ENCODE measurements at regions not wholly inside any gene's neighbourhood (a gene's known extent, or its start where the extent isn't known, plus 50 kb on each side); places are given as distances from the start of the nearest gene placed in this dataset.

DNA sequence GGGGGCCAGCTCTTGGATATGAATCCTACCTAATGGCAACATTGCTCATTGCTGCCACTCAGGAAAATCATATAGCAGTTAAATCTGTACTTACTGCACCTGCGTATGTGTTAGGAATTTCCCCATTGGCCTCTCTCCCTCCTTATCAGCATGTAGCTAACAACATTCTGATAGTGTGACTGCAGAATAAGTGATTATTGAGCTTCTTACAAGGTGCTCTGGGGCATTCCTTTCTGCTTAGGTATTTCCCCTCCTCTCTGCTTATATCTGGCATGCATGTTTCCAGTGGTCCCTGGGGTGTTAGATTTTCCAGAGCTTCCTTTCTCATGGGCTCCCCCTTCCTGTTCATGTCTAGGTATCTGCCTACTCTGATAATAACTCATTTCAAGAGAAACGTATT, 414.1 kb upstream of the SLITRK1 start:
- no peak for DNase-seq (ENCODE audit: low read depth in 4 of 4, low spot score in 2 of 4)

DNA sequence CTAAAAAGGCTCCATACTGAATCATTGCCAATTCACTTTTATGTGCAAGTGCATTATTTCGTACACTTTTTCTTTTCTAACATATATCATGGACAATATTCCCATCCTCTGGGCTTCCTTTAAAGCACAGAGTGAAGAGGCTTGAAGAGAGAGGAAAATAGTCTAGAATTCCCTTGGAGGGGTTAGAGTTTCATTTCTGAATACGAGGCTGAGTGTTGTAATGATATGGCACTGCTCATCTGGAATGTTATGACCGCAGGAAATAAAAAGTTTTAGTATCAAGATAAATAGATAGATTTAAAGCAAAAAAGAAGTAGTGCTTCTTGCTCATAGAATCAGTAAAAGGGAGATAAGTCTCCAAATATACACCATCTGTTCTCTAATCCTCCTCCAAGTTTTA, 412.3 kb upstream of the SLITRK1 start:
- no peak for DNase-seq (ENCODE audit: low read depth in 4 of 4, low spot score in 2 of 4)

DNA sequence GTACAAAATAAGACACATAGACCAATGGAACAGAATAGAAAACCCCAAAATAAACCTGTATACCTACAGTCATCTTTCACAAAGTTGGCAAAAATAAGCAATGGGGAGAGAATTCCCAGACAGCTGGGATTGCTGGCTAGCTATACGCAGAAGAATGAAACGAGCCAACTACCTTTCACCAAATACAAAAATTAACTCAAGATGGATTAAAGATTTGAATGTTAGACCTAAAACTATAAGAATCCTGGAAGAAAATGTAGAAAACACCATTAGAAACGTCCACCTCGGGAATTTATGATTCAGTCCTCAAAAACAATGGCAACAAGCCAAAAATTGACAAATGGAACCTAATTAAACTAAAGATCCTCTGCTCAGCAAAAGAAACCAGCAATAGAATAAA, 408.1 kb upstream of the SLITRK1 start:
- no peak for DNase-seq (ENCODE audit: low read depth in 4 of 4, low spot score in 2 of 4)

DNA sequence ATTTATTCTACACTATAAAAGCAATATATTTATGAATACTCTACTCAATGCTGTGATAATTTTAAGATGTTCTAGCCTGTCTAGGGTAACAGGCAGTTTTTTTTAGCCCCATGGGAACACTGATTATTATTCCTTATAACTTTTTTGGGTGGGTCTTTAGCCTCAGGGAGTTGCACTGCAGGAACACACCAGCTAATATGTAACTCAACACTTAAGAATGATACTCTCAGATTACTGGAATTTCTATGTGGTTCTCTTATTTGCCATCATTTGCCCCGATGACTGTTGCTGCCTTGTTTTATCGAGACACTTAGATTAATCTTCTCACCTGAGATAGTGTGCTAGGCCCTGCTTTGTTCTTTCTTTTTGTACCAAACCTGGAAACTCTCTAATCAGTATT, 396.9 kb upstream of the SLITRK1 start:
- DNase-seq (ENCODE audit: low read depth in 4 of 4, low spot score in 2 of 4), result no peak

- no peak for DNase-seq (ENCODE audit: low read depth in 4 of 4, low spot score in 2 of 4)
Measured at GRCh38 chr13:84272877-84273562, 390.7 kb upstream of the SLITRK1 start.

- no peak for DNase-seq (ENCODE audit: low read depth in 4 of 4, low spot score in 2 of 4)
Measured at GRCh38 chr13:84265257-84265764, 383.0 kb upstream of the SLITRK1 start.

DNA sequence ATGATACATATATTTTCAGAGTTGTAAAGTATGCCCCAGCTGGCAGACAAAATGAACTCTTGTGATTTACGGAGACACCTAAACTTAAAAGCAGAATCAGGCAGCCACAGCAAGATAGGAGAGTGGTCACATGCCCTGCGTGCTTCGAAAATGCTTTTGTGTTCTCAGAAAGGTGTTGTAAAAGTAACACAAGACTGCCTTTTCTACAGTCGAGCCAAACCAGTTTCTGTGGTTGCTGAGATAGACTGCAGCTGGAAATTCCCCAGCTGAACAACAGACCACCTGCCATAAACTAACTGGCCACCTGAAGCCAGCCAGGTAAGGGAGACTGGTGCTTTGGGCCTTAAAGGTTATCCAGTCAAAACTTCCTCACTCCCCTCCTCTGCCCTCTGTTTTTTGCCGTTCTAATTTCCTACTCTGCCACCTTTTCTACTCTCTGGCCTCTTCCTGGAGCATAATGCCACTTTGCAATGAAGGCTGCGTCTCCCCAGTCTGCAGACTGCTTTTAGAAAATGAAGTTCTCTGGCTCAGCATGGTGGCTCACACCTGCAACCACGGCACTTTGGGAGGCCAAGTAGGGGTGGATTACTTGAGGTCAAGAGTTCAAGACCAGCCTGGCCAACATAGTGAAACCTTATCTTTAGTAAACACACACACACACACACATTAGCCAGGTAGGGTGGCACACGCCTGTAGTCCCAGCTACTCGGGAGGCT, 381.2 kb upstream of the SLITRK1 start:
- DNase-seq (ENCODE audit: low read depth in 4 of 4, low spot score in 2 of 4), result no peak

DNA sequence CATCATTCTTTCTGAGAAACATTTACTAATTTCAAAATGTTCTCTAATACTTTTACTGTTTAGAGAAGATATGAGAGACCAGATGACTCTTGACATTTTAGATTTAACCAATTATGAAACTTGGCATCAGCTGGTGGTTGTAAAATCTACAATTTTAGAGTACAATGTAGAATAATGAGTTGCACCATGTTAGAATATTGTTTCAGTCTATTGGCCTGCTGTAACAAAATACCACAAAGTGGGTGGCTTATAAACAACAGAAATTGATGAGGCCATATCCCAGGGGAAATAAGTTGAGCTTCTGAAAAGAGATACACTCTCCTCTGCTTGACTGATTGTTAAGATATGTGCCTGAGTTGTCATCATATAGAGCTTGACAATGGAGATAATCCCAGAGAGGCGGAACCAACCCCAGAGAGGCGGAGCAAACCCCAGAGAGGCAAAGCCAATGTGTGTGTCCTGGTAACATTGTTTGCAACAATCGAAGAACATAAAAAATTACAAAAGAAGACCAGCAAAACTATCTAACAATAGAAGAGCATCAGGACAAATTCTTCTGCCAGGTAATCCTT, 373.0 kb upstream of the SLITRK1 start:
- DNase-seq (ENCODE audit: low read depth in 4 of 4, low spot score in 2 of 4), result no peak

- DNase-seq (ENCODE audit: low read depth in 4 of 4, low spot score in 2 of 4), result no peak
Measured at GRCh38 chr13:84249463-84249862, 367.2 kb upstream of the SLITRK1 start.

DNA sequence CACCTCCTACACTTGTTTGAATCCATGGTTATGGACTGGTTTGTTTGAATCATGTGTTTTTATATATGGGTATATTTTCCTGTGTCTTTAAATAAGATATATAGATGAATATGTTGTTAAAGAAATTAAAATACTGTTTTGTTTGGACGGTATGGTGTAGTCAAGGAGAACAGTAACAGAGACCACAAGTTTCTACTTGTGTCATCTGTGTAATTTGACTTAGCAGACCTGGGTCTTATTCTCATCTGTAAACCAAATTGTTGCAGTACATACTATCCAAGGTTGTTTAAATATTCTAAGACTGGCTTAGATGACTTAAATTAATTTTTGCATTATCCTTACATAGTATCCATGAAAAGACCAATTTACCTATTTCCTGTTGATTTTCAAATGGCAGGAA, 361.1 kb upstream of the SLITRK1 start:
- no peak for DNase-seq (ENCODE audit: low read depth in 4 of 4, low spot score in 2 of 4)

- no peak for DNase-seq (ENCODE audit: low read depth in 4 of 4, low spot score in 2 of 4)
Measured at GRCh38 chr13:84239032-84239431, 356.8 kb upstream of the SLITRK1 start.

DNA sequence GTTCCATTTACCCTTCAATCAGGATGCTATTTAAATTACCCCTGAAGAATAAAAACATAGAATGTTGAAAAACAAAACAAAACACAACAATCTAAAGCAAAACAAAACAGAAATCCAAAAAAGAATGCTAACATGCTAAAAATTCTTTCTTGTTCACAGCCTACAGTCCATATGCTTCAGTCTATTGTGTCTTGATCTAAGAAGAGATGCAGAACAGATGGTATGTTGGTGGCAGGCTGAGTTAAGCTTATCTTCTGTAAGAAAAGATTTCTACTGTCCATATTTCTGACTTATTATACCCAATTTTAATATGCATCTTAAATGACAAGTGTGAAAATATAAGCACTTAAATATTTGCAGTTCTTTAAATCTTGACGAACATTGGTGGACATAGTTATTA, 356.1 kb upstream of the SLITRK1 start:
- no peak for DNase-seq (ENCODE audit: low read depth in 4 of 4, low spot score in 2 of 4)

DNA sequence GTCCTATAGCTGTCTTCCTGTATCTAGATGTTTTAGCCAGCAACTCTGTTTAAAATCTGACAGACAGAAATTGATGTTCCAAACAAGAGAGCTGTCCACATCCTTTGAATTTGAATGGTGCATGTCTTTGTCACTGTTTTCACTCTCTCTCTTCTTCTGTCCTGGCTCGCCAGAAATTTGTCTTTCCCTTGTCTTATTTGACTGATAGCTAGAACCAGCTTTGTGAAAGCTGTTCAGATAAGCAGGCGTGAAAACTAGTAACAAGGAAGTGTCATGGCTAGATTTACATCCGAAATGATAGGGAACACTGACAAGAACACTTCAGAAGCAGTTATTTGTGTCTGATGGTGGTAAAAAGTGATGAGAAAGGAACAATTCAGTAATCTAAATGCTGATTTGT, 354.9 kb upstream of the SLITRK1 start:
- no peak for DNase-seq (ENCODE audit: low read depth in 4 of 4, low spot score in 2 of 4)

DNA sequence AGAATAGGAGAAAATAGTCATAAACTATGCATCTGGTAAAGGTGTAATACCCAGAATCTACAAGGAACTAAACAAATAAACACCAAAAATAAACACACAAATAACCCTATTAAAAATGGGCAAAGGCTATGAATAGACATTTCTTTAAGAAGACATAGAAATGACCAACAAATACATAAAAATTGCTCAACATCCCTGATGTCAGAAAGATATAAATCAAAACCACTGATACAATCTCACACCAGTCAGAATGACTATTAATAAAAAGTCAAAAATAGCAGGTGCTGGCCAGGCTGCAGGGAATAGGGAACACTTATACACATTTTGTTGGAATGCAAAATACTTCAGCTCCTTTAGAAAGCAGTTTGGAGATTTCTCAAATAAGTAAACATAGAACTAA, 352.1 kb upstream of the SLITRK1 start:
- DNase-seq (ENCODE audit: low read depth in 4 of 4, low spot score in 2 of 4), result no peak

DNA sequence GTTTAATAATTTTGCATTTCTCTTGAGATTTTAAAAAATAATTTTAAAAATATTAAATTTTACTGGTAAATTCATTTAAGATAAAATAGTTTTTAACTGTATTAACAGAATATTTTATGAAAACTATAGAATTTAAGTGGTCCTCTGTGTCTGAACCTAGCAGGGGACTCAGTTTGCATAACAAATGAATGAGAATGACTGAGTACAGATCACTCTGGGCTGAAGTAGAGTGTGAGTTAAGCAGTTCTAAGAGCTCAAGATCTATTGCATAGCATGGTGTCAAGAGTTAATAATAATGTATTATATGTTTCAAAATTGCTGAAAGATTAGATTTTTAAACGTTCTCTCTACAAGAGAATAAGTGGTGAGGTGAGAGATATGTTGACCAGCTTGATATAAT, 348.3 kb upstream of the SLITRK1 start:
- DNase-seq (ENCODE audit: low read depth in 4 of 4, low spot score in 2 of 4), result no peak

- no peak for DNase-seq (ENCODE audit: low read depth in 4 of 4, low spot score in 2 of 4)
Measured at GRCh38 chr13:84211048-84211447, 328.8 kb upstream of the SLITRK1 start.

GRCh38 chr13:84208246-84208910, 326.1 kb upstream of the SLITRK1 start:
- DNase-seq (ENCODE audit: low read depth in 4 of 4, low spot score in 2 of 4), result no peak

DNA sequence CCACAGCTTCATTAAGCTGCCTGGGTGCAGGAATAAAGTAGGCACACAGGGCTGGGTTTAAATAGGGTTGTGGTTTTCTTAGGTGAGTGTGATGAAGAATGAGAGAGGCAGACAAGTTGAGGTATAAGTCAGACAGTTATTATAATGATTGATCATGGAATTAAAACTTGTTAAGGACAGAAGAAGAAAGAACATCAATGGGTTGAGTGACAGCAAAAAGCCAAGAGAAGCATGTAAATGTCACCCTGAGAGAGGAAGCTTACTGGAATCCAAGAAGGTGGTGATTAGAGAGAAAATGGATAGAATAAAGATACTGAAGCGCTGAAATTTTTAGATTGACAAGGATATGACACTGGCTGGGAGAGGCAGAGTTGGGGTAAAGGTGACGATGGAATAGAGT, 325.2 kb upstream of the SLITRK1 start:
- DNase-seq (ENCODE audit: low read depth in 4 of 4, low spot score in 2 of 4), result no peak

- no peak for DNase-seq (ENCODE audit: low read depth in 4 of 4, low spot score in 2 of 4)
Measured at GRCh38 chr13:84200971-84201370, 318.7 kb upstream of the SLITRK1 start.

DNA sequence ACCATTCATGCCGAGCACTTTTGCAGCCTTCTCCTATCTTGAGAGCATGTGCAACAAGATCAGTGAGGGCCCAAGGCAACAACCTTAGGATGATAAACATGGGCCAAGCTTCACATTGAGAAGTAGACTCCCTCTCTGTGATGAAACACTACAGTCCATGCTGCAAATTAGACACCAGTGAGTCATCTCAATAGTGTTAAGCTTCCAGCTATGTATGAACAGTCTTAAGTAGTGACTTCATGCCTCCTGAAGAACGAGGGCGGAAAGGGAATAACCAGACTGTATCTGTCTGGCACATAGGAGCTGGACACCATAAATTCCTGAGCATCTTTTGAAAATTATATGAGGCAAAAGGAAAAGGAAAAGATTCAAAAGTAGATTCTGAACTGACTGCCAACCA, 309.9 kb upstream of the SLITRK1 start:
- DNase-seq (ENCODE audit: low read depth in 4 of 4, low spot score in 2 of 4), result no peak

DNA sequence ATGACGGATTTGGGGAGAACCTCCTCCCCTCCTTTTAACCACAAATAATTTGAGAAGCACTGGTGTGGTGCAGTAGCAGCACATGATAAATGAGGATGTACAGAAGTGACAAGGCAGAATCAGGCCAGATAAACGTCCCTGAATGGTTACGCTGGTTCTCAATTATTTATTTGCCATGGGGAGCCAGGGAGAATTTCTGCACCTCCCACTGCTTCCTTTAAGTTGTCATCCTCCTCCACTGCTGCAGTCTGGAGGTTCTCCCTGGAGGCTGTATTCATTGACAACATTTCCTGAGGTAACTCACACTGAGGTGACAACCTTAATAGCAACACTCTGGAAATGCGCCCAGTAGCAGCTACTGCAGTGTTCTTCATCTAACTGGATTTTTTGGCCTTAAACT, 308.9 kb upstream of the SLITRK1 start:
- DNase-seq (ENCODE audit: low read depth in 4 of 4, low spot score in 2 of 4), result no peak

DNA sequence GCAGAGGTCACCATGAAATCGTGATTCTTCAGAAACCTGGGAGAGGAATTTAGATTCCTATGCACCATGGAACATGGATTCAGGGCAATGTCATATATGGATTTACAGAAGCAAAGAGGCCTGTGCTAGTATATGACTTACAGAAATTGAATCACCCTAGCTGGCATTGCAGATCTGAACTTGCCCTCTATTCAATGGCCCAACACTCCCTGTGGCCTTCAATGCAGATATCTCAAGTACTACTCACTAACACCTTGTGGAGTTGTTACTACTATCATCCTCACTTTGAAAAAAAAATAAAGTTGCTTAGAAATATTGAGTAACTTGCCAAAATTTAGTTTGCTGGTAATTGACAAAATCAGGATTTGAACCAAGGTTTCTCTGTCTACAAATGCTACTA, 305.4 kb upstream of the SLITRK1 start:
- DNase-seq (ENCODE audit: low read depth in 4 of 4, low spot score in 2 of 4), result no peak
